Peyer's patch (tissue), 4 donors: ENCODE measurements at regions not wholly inside any gene's neighbourhood (a gene's known extent, or its start where the extent isn't known, plus 50 kb on each side); places are given as distances from the start of the nearest gene placed in this dataset.

ENCODE experiments used
- POLR2A ChIP-seq, 2 donors: fragments of 450-650 bp; IDR thresholded peaks; one replicate each; pipeline ENCODE4 v1.5.1; 2017; ENCODE audit warnings: antibody characterized with exemption in 2 of 2, mild to moderate bottlenecking in 2 of 2, moderate library complexity in 2 of 2
- TF ChIP-seq, protein P1 (sequence below), 6 experiments: fragments of 450-650 bp in 4 of 6; fragments of 200-600 bp in 2 of 6; sonication (generic) in 1 of 6; IDR thresholded peaks; one replicate each; pipeline ENCODE4 v1.5.1; 2017 to 2019; ENCODE audit warnings: antibody characterized with exemption in 6 of 6, mild to moderate bottlenecking in 3 of 6, moderate library complexity in 1 of 6

DNA sequence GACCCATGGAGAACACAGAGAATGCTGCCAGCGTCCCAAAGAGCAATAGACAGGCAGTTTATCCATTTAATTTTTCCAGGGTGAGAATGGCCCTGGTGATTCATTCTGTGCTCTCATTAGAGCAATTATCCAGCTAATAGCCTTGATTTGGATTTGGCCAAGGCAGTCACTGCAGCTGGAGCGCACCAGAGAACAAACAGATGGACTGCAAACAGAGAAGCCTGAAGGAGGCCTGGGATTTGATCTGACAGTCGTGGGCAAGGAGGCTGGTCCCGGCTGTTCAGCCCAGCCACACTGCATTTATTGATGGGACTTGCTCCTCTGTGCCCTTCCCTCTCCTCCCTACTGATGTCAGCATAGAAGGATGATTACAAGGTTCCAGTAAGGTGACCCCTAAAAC is 353.9 kb upstream of the C1orf174 start:
- no peak for TF ChIP-seq POLR2A (IDR thresholded peaks at IDR 0.05)
- TF ChIP-seq, protein P1, sequence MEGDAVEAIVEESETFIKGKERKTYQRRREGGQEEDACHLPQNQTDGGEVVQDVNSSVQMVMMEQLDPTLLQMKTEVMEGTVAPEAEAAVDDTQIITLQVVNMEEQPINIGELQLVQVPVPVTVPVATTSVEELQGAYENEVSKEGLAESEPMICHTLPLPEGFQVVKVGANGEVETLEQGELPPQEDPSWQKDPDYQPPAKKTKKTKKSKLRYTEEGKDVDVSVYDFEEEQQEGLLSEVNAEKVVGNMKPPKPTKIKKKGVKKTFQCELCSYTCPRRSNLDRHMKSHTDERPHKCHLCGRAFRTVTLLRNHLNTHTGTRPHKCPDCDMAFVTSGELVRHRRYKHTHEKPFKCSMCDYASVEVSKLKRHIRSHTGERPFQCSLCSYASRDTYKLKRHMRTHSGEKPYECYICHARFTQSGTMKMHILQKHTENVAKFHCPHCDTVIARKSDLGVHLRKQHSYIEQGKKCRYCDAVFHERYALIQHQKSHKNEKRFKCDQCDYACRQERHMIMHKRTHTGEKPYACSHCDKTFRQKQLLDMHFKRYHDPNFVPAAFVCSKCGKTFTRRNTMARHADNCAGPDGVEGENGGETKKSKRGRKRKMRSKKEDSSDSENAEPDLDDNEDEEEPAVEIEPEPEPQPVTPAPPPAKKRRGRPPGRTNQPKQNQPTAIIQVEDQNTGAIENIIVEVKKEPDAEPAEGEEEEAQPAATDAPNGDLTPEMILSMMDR (IDR thresholded peaks at IDR 0.05): no peak
